Esophagus squamous epithelium (tissue), 4 donors: ENCODE measurements at regions not wholly inside any gene's neighbourhood (a gene's known extent, or its start where the extent isn't known, plus 50 kb on each side); places are given as distances from the start of the nearest gene placed in this dataset.

Experiments used
- CTCF ChIP-seq, 6 experiments: fragments of 450-650 bp in 4 of 6; fragments of 200-600 bp in 2 of 6; sonication (generic) in 2 of 6; IDR thresholded peaks; one replicate each; pipeline ENCODE4 v1.5.1; 2016 to 2019; ENCODE audit warnings: antibody characterized with exemption in 6 of 6, mild to moderate bottlenecking in 4 of 6, moderate library complexity in 4 of 6
- POLR2A ChIP-seq, 4 donors: fragments of 450-650 bp; IDR thresholded peaks; one replicate each; pipeline ENCODE4 v1.6.1; 2017; ENCODE audit warnings: antibody characterized with exemption in 4 of 4, mild to moderate bottlenecking in 4 of 4, moderate library complexity in 3 of 4

GRCh38 chr22:27197618-27198017 lies 540.2 kb downstream of the MIAT start:
- no peak for TF ChIP-seq POLR2A (IDR thresholded peaks at IDR 0.05)
- TF ChIP-seq CTCF (IDR thresholded peaks at IDR 0.05) = no peak
